HG02759 (cell line): ENCODE measurements at regions not wholly inside any gene's neighbourhood (a gene's known extent, or its start where the extent isn't known, plus 50 kb on each side); places are given as distances from the start of the nearest gene placed in this dataset.

Experiments used
- ATAC-seq: cut with Tn5 transposase; IDR thresholded peaks from one replicate; pipeline ENCODE4 v1.9.1; 2021; ENCODE audit warnings: mild to moderate bottlenecking, moderate library complexity; ENCODE audit not compliant: unreplicated experiment

DNA sequence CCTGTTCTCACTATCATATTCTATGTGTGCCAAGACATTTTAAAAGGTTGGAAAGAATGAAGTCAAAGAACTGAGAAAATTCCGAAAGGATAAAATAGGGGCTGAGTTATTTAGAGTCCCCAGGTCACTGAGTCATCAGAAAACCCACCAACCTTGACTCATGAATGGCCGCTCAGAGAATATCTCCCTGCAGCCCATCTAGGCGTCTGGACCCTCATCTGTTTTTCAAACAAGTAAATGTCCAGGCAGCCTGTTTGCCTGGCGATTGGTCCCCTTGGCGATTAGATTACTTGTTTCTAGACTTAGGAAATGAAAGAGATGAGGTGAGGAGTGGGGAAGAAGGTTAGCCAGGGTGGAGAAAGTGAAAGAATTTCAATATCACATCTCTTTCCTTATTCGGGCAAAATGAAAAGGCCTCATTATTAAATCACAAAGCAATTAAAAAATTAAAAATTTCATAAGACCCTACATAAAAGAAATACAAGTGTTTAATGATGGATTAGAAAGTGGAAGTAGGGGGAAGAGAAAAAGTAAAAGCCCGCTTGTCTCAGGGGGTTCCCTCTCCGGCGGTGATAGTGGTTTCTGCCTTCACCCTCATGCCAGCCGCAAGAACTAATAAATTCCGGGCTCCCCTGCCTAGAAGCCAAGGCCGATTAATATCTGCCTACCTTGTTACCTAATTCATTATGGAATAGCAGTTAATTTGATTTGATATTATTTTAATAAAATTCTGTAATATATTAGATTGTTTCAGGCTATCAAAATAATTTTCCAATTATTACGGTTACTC, 415.9 kb downstream of the BCL11B start:
- ATAC-seq, result no peak

- no peak for ATAC-seq
These were observed 413.8 kb downstream of the BCL11B start for GRCh38 chr14:98858158-98858557.

DNA sequence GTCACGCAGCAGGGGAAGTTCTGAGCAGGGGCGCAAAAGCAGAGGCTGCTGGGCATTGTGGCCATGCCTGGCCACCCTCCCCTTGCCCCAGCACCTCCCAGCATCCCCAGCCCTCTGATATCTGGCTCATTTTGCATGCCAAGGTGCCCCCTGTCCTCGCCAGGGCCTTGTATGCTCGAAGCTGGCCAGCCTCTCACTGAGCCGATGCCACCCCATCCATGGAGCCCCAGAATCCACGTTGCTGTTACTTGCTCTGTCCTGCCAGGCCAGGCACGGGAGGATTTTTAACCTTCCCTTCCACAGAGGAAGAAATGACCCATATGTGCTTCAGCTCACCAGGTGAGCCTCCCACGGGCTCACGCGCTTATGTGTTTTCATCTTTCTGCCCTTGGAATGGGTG, 413.4 kb downstream of the BCL11B start:
- no peak for ATAC-seq

DNA sequence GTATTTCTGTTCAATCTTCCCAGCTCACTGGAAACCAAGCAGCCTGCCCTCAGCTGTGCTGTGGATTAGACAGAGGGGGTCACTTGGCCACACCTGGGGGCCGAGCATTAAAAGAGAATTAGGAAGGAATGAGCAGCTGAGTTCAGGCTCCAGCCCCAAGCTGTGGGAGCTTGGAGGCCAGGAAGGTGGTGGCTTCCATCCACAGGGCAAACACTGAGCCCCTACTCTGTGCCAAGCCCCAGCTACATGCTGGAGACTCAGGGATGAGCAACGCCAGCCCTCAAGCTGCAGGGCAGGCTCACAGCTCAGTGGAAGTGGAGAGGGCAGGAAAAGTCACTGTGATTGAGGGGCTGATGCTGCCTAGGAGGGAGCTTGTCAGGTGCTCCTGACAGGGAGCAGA, 412.7 kb downstream of the BCL11B start:
- no peak for ATAC-seq

GRCh38 chr14:98864211-98864610, 407.8 kb downstream of the BCL11B start:
- no peak for ATAC-seq

DNA sequence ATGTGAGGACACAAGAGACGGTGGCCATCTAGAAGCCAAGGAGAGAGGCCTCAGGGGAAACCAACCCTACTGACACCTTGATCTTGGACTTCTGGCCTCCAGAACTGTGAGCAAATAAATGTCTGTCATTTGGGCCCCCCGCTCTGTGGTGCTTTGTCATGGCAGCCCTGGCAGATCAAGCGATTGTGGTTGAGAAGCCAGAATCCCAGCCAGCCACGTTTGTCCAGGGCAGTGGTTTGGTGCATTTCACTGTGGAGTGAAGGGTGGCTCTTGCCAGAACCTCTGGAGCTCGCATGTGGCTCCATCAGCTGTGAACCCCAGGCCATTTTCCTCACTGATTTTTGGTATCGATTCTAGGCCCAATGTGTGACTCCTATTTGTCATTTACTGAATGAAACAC, 404.9 kb downstream of the BCL11B start:
- ATAC-seq, result no peak

DNA sequence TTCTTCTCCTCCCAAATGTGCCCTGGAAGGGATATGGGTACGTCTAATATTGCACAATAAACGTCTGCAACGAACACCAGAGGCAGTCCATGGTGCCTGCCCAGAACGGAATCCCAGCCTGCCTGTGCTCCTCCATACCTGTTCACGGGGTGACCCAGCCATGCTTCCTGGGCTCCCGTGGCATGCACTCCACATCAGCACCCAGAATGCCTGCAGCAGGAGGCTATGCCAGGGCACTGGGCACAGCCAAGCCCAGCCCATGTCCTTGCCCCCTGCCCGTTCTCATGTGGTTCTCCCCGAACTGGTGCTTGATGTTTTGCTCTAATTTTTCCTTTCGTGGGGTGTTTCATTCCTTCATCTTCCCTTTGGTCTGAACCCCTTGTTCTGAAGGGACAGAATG, 404.3 kb downstream of the BCL11B start:
- no peak for ATAC-seq

DNA sequence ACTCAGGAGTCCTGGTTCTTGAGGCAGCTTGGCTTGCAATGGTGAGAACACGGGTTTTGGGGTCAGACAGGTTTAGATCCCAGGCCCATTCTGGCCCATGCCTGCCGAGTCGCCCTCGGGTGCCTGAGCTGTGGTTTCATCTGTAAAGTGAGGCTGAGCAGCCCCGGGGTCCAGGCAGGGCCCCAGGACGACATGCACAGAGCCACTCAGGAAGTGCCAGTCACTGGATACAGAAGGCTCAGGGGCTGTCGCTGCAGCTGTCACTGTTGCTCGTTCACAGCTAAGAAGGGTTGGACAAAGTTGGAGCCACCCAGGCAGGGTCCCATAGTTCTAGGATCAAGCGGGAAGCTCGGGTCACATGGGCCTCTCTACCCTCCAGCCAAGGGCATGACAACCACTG, 403.1 kb downstream of the BCL11B start:
- no peak for ATAC-seq

- ATAC-seq, result no peak
These were observed 400.2 kb downstream of the BCL11B start for GRCh38 chr14:98871796-98872195.

DNA sequence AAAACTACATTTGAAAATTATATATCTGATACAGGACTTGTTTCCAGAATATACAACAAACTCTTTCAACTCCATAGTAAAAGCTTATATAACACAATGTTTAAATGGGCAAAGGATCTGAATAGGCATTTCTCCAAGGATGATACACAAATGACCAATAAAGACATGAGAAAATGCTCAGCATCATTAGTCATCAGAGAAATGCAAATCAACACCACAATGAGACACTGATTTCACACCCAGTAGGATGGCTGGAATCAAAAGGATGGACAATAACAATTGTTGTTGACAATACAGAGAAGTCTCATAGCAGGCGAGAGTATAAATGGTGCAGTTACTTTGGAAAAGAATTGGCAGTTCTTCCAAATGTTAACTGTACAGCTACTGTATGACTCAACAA, 394.9 kb downstream of the BCL11B start:
- ATAC-seq, result no peak

- no peak for ATAC-seq
These were observed 393.7 kb downstream of the BCL11B start for GRCh38 chr14:98878282-98878681.

- ATAC-seq, result no peak
These were observed 385.0 kb downstream of the BCL11B start for GRCh38 chr14:98886982-98887381.

GRCh38 chr14:98888281-98888680, 383.7 kb downstream of the BCL11B start:
- no peak for ATAC-seq

DNA sequence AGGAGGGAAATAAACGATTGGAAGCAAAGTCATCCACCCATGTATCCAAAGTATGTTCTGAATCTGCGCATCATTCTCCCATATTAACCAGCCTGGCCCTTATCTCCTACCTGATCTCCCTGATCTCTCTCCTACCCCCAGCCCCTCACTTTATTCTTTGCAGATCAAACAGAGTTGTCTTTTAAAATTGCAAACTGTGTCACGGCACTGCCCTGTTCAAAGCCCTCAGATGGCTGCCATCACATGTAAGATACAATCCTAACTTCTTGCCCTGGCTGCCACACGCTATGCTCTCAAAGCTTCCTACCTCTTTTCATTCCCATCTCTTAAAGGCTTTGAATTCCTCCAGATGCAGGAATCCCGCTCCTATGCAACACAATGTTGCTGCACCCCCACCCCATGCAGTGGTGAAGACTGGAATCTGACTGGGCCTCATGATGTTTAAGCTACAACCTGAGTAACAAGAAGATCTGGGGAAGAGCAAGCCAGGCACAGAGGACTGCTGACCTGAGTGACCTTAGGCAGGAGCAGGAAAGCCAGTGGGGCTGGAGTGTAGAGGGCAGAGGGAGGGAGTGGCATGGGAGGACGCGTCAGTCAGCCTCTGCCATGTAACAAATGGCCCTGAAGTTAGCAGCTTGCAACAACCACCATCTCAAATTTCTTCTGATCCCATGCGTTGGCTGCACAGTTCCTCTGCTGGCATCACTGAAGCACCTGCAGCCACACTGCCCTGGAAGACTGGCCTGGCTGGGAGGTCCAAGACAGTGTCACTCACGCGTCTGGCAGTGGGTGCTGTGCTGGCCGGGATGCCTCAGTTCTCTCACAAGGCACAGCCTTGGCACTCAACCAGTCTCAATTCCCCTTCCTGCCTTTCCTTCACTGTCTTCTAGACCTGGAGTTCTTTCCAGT, 382.8 kb downstream of the BCL11B start:
- ATAC-seq, result no peak

DNA sequence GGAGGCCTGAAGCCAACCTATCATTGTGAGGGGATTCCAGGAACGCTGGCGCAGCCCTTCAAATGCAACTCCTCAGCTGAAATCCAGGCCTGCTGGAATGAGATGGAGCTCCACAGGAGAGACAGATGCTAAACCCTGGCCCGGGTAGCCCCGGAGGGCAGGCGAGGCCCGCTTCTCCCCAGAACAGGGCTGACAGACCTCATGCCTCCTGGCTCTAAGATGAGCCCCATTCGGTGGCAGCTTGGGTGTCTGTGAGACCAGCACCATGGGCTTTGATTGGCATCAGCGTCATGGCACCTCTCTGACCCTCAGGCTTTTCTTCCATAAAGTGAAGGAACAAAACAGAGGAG, 382.2 kb downstream of the BCL11B start:
- no peak for ATAC-seq

- no peak for ATAC-seq
These were observed 381.2 kb downstream of the BCL11B start for GRCh38 chr14:98890556-98891340.

DNA sequence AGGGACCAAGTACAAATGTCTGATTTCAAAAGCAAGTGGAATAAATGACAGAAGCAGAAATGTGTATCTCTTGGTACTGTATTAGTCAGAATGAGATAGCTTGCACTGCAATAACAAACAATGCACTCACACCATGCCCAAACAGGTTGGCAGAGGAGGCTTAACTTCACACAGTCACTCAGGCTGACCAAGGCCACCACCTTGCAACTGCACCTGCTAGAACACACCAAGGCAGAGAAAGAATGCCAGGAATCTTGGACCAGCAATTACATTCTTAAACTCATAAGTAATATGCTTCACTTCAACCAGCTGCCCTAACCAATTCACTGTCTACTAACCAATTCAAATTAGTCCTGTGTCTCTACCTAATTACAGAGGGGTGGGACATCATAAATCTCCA, 378.3 kb downstream of the BCL11B start:
- no peak for ATAC-seq

GRCh38 chr14:98894600-98894999, 377.4 kb downstream of the BCL11B start:
- ATAC-seq, result no peak

- no peak for ATAC-seq
These were observed 375.5 kb downstream of the BCL11B start for GRCh38 chr14:98896449-98896848.

- no peak for ATAC-seq
These were observed 374.2 kb downstream of the BCL11B start for GRCh38 chr14:98897605-98898309.

DNA sequence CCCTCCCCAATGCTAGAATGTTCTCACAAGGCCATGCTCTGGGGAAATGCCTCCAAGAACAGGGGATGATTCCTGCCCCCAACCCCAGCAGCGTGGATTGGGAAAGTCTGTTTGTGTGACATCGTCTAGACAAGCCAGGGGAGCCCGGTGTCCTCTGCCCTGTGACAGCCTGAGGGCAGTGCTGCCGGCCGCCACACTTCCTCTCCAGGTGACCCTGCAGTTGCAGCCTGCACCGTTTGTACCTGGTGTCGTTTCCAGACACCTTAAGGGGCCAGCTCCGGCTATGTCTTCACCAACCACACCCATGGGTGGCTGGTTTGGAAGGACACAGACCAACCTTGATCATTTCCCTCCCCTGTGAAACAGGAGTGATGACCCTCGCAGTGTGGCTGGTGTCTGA, 372.6 kb downstream of the BCL11B start:
- ATAC-seq, result no peak
